ENCODE measurements at regions not wholly inside any gene's neighbourhood (a gene's known extent, or its start where the extent isn't known, plus 50 kb on each side); places are given as distances from the start of the nearest gene placed in this dataset.
"Not testable (repeated sequence)": the region's sequence is repeated elsewhere in the genome, so short reads cannot be mapped to it uniquely, and the experiment has no call there.

DNA sequence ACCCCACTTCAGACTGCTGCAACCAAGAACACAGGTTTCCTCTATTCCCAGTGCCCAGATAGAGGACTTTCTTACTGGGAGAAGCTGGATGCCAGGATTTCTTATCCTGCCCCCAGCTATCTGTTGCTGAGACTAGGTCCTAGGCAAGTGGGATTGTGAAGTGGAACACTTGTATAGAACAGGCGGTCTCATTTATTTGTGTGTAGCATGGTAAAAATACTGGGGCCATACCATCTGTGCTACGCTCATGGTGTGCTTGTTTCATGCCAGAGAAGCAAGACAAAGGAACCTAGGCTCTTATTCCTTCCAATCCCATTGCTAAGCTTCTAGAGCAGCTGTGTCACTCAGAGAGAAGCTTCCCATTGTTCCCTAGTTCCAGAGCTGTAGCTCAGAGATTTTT lies 191.5 kb upstream of the EPHA6 start:
- TF ChIP-seq CTCF (conservative IDR thresholded peaks at IDR 0.05; ENCODE audit: control insufficient read depth, insufficient read depth, low read depth, low read length): no peak
- DNase-seq (ENCODE audit: low read depth): no peak
- H3K4me3 ChIP-seq (ENCODE audit: control insufficient read depth, low read depth, low read length): no peak overlapping the region

DNA sequence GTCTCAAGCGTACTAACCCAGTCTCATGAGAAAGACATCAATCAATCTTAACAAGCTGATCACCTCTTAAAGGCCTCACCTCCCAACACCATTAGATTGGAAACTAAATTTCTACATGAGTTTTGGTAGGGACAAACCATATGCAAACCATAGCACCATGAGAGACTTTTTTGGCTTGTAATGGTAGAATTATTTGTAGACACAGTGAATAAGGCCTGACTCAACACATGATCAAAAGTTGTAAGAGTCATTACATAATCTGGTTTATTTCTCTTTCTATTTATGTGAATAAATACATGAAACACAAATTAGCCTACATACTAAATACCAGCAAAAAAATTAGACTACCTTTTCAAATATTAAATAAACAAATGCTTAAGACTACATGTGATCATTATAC lies 183.3 kb upstream of the EPHA6 start:
- H3K4me3 ChIP-seq (ENCODE audit: control insufficient read depth, low read depth, low read length): no peak overlapping the region
- no peak for TF ChIP-seq CTCF (conservative IDR thresholded peaks at IDR 0.05; ENCODE audit: control insufficient read depth, insufficient read depth, low read depth, low read length)
- DNase-seq (ENCODE audit: low read depth): no peak

DNA sequence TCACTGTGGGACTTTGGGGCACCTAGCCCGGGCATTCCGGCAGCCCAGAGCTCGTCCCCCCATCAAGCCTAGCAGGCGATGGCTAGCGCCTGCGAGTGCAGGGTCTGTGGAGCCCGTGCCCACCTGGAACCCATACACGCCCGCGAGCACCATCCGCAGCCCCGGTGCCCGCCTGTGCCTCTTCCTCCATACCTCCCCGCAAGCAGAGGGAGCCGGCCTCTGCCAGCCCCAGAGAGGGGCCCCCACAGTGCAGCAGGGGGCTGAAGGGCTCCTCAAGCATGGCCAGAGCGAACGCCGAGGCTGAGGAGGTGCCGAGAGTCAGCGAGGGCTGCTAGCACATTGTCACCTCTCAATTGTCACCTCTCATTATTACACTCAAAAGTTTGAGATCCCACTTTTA lies 167.8 kb upstream of the EPHA6 start:
- no peak for TF ChIP-seq CTCF (conservative IDR thresholded peaks at IDR 0.05; ENCODE audit: control insufficient read depth, insufficient read depth, low read depth, low read length)
- H3K4me3 ChIP-seq (ENCODE audit: control insufficient read depth, low read depth, low read length): no peak overlapping the region
- DNase-seq (ENCODE audit: low read depth): no peak

- H3K4me3 ChIP-seq (ENCODE audit: control insufficient read depth, low read depth, low read length): no peak overlapping the region
- DNase-seq (ENCODE audit: low read depth): no peak
- no peak for TF ChIP-seq CTCF (conservative IDR thresholded peaks at IDR 0.05; ENCODE audit: control insufficient read depth, insufficient read depth, low read depth, low read length)
Observed at GRCh38 chr3:96657710-96658109, 156.7 kb upstream of the EPHA6 start.

DNA sequence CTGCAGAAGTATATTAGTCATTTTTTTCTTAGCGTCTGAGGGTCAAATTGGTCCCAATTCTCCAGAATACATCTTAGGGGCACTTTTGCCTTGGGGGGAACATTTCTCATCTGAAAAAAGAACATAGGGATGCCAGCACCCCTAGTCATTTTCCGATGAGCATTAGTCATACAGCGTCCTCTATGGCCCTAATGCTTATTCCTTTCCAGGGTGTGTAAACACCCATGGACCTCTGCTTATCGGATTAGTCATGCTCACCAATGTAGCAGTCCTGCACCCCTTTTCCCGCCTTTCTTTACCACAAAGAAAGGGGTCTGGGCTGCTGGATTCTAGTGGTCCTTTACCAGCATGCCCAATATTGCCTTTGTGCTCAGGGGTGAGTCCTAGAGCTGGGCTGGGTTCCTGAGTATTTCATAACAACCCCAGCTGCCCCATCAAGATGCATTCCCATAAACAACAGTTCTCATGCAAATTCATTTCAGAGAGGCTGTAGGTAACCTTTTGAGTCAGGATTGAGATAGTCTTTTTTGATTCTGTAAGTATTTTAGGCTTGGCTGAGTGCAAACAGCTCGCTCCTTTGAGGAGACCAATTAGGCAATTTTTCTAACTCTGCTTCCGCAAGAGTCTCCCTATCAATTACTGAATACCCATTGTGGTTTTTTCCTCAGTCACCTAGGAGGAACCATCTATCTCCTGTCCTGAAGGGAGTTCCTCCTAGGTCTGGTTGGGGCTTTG lies 142.4 kb upstream of the EPHA6 start:
- not testable (repeated sequence) for DNase-seq (ENCODE audit: low read depth)

GRCh38 chr3:96677156-96677555 lies 137.2 kb upstream of the EPHA6 start:
- TF ChIP-seq CTCF (conservative IDR thresholded peaks at IDR 0.05; ENCODE audit: control insufficient read depth, insufficient read depth, low read depth, low read length): no peak
- H3K4me3 ChIP-seq (ENCODE audit: control insufficient read depth, low read depth, low read length): no peak overlapping the region
- no peak for DNase-seq (ENCODE audit: low read depth)

More for the DNA sequence above, 142.4 kb upstream of the EPHA6 start:
- not testable (repeated sequence) for H3K4me3 ChIP-seq (ENCODE audit: control insufficient read depth, low read depth, low read length)

- no peak for TF ChIP-seq CTCF (conservative IDR thresholded peaks at IDR 0.05; ENCODE audit: control insufficient read depth, insufficient read depth, low read depth, low read length)
- no peak overlapping the region for H3K4me3 ChIP-seq (ENCODE audit: control insufficient read depth, low read depth, low read length)
- DNase-seq (ENCODE audit: low read depth): no peak
Observed at GRCh38 chr3:96678325-96678724, 136.1 kb upstream of the EPHA6 start.
